Keratinocyte (primary cell): ENCODE measurements at regions not wholly inside any gene's neighbourhood (a gene's known extent, or its start where the extent isn't known, plus 50 kb on each side); places are given as distances from the start of the nearest gene placed in this dataset.

ENCODE experiments used
- DNase-seq: peaks from one replicate; pipeline ENCODE4 v3.0.0-alpha.2; 2011; ENCODE audit warnings: low read depth, missing footprints, low spot score
- FAIRE-seq: peaks from 2 replicates; lab custom pipeline; 2011; peaks lifted over from hg19 to GRCh38; lab: Jason Lieb, UNC
- H2AFZ ChIP-seq: 2 replicates; pipeline ENCODE4 v1.6.0; 2012; ENCODE audit warnings: low read length, control low read depth, inconsistent platforms; ENCODE audit not compliant: control insufficient read depth
- H3K27ac ChIP-seq: 2 replicates; pipeline ENCODE4 v1.5.1; 2011; ENCODE audit warnings: low read length; ENCODE audit not compliant: control insufficient read depth, insufficient read depth
- H3K27me3 ChIP-seq: 3 replicates; pipeline ENCODE4 v1.6.0; 2011; ENCODE audit warnings: low read length; ENCODE audit not compliant: control insufficient read depth, insufficient read depth; ENCODE audit errors: extremely low read depth
- H3K36me3 ChIP-seq, 2 experiments: 2 replicates in 1 of 2; 3 replicates in 1 of 2; pipeline ENCODE4 v1.5.1; 2011; ENCODE audit warnings: low read length in 2 of 2, mild to moderate bottlenecking in 1 of 2; ENCODE audit not compliant: control insufficient read depth in 2 of 2, insufficient read depth in 2 of 2; ENCODE audit errors: extremely low read depth in 1 of 2
- H3K4me1 ChIP-seq: 3 replicates; pipeline ENCODE4 v1.5.1; 2011; ENCODE audit warnings: low read length; ENCODE audit not compliant: control insufficient read depth, insufficient read depth; ENCODE audit errors: extremely low read depth
- H3K4me2 ChIP-seq: 3 replicates; pipeline ENCODE4 v1.6.0; 2011; ENCODE audit warnings: low read depth, low read length; ENCODE audit not compliant: control insufficient read depth, insufficient read depth; ENCODE audit errors: extremely low read depth
- H3K4me3 ChIP-seq, 3 experiments: fragments of 200-600 bp in 1 of 3; sonication (generic) in 1 of 3; 2 replicates in 2 of 3; 3 replicates in 1 of 3; pipeline ENCODE4 v1.5.1; 2011 to 2016; ENCODE audit warnings: low read length in 3 of 3, mild to moderate bottlenecking in 3 of 3, control low read depth in 2 of 3, inconsistent platforms in 1 of 3, low read depth in 1 of 3, mixed read lengths in 1 of 3, mixed run types in 1 of 3, moderate library complexity in 1 of 3; ENCODE audit not compliant: control insufficient read depth in 2 of 3, insufficient read depth in 2 of 3; ENCODE audit errors: extremely low read depth in 1 of 3
- H3K79me2 ChIP-seq: 2 replicates; pipeline ENCODE4 v1.6.0; 2012; ENCODE audit warnings: low read length; ENCODE audit not compliant: control insufficient read depth, insufficient read depth
- H3K9ac ChIP-seq: 3 replicates; pipeline ENCODE4 v1.6.0; 2011; ENCODE audit warnings: low read length; ENCODE audit not compliant: control insufficient read depth, insufficient read depth; ENCODE audit errors: extremely low read depth
- H3K9me1 ChIP-seq: 3 replicates; pipeline ENCODE4 v1.6.0; 2011; ENCODE audit warnings: low read length; ENCODE audit not compliant: control insufficient read depth, insufficient read depth; ENCODE audit errors: extremely low read depth
- H3K9me3 ChIP-seq: 2 replicates; pipeline ENCODE4 v1.5.1; 2012; ENCODE audit warnings: low read depth, low read length; ENCODE audit not compliant: control insufficient read depth
- H4K20me1 ChIP-seq: 3 replicates; pipeline ENCODE4 v1.6.0; 2011; ENCODE audit warnings: low read length; ENCODE audit not compliant: control insufficient read depth, insufficient read depth; ENCODE audit errors: extremely low read depth
- CTCF ChIP-seq, 3 experiments: IDR thresholded peaks in 1 of 3; conservative IDR thresholded peaks in 1 of 3; optimal IDR thresholded peaks in 1 of 3; 2 replicates in 2 of 3; 3 replicates in 1 of 3; pipeline versions ENCODE3 to v1.5.1; 2011; ENCODE audit warnings: low read length in 3 of 3, mild to moderate bottlenecking in 3 of 3, moderate library complexity in 2 of 3, control low read depth in 1 of 3, inconsistent platforms in 1 of 3; ENCODE audit not compliant: insufficient read depth in 2 of 3; ENCODE audit errors: extremely low read depth in 1 of 3
- EZH2 ChIP-seq: IDR thresholded peaks from one replicate; pipeline ENCODE4 v1.6.1; 2012; ENCODE audit warnings: inconsistent platforms, mild to moderate bottlenecking, low read length, moderate library complexity
- dilution Hi-C: fragments of 300-500 bp; cut with MboI; formaldehyde crosslinking; loops from one replicate; pipeline ENCODE4 v1.7.0; 2020; ENCODE audit warnings: low sequenced_read_pairs; ENCODE audit not compliant: extremely low pct_ligation_motif_present

- Histone ChIP-seq H3K79me2 (no peaks in the 10 kb centered on the region), H3K27ac (no peak overlapping the region), H3K4me3 (no peak overlapping the region), H3K36me3 (no peaks in the 10 kb centered on the region), H3K4me2 (no peak overlapping the region), H4K20me1 (no peaks in the 10 kb centered on the region), H3K9ac (no peak overlapping the region), H2AFZ (no peak overlapping the region), H3K9me3 (no peaks in the 10 kb centered on the region), H3K27me3 (no peaks in the 10 kb centered on the region), H3K9me1 (no peaks in the 10 kb centered on the region), H3K4me1 (no peaks in the 10 kb centered on the region)
- dilution Hi-C loops: no loop called here
- DNase-seq (no peak), FAIRE-seq (no peak)
- TF ChIP-seq CTCF (optimal IDR thresholded peaks at IDR 0.05 in 1 of 3, IDR thresholded peaks at IDR 0.05 in 1 of 3, conservative IDR thresholded peaks at IDR 0.05 in 1 of 3; ENCODE audit: extremely low read depth in 1 of 3, insufficient read depth in 2 of 3, low read length in 3 of 3): no peak
- no peak for TF ChIP-seq EZH2
These were observed 277.5 kb downstream of the BCL11A start for GRCh38 chr2:60275958-60276357.

- Histone ChIP-seq H3K9ac (no peak overlapping the region), H4K20me1 (no peaks in the 10 kb centered on the region), H3K79me2 (no peaks in the 10 kb centered on the region), H3K4me3 (no peak overlapping the region), H3K36me3 (no peaks in the 10 kb centered on the region), H3K9me3 (no peaks in the 10 kb centered on the region), H3K27me3 (no peaks in the 10 kb centered on the region), H3K4me1 (no peaks in the 10 kb centered on the region), H3K9me1 (no peaks in the 10 kb centered on the region), H3K27ac (no peak overlapping the region), H3K4me2 (no peak overlapping the region), H2AFZ (no peak overlapping the region)
- DNase-seq (no peak), FAIRE-seq (no peak)
- TF ChIP-seq EZH2 (no peak), CTCF (optimal IDR thresholded peaks at IDR 0.05 in 1 of 3, IDR thresholded peaks at IDR 0.05 in 1 of 3, conservative IDR thresholded peaks at IDR 0.05 in 1 of 3; ENCODE audit: extremely low read depth in 1 of 3, insufficient read depth in 2 of 3, low read length in 3 of 3) (no peak)
- dilution Hi-C loops: no loop called here
These were observed 279.6 kb downstream of the BCL11A start for GRCh38 chr2:60273836-60274235.
